ENCODE measurements at regions not wholly inside any gene's neighbourhood (a gene's known extent, or its start where the extent isn't known, plus 50 kb on each side); places are given as distances from the start of the nearest gene placed in this dataset.

GRCh38 chr20:7692478-7692877 lies 247.8 kb downstream of the HAO1 start:
- no peaks in the 10 kb centered on the region for H3F3A ChIP-seq (replicated peaks; ENCODE audit: insufficient read depth)
- no peaks in the 10 kb centered on the region for H3K27me3 ChIP-seq (ENCODE audit: insufficient read depth)
- no peak overlapping the region for H3K27ac ChIP-seq (ENCODE audit: low read depth in 2 of 2, low read length in 1 of 2)
- no peak for DNase-seq
- CTCF ChIA-PET: no interaction called here
- H3K9ac ChIP-seq: no peak overlapping the region
- H3K9me2 ChIP-seq: no peaks in the 10 kb centered on the region
- H3K4me2 ChIP-seq: no peak overlapping the region
- H2AFZ ChIP-seq (ENCODE audit: low read depth): no peak overlapping the region
- H4K20me1 ChIP-seq (ENCODE audit: insufficient read depth): no peaks in the 10 kb centered on the region
- WGBS (ENCODE audit: low lambda C conversion rate): 40% methylated on average over 1 of the region's 1 CpG
- H3K79me2 ChIP-seq (ENCODE audit: insufficient read depth): no peaks in the 10 kb centered on the region
- no peak overlapping the region for H3K4me3 ChIP-seq (ENCODE audit: low read depth in 2 of 2, low read length in 1 of 2)
- no peaks in the 10 kb centered on the region for H3K9me3 ChIP-seq
- POLR2A ChIA-PET: no interaction called here
- H3K36me3 ChIP-seq (replicated peaks in 1 of 2; ENCODE audit: control insufficient read depth in 1 of 2, insufficient read depth in 2 of 2, low read length in 1 of 2): no peaks in the 10 kb centered on the region
- TF ChIP-seq CTCF (IDR thresholded peaks at IDR 0.05) (no peak), NFIC (IDR thresholded peaks at IDR 0.05; ENCODE audit: borderline replicate concordance) (no peak)
- H3K4me1 ChIP-seq (ENCODE audit: control insufficient read depth in 1 of 2, insufficient read depth in 2 of 2, low read depth in 1 of 2, low read length in 1 of 2): 0 out of 4 replicates have a peak, but pooled peaks cover 0 to 6% of the 10 kb centered on the region in 2 experiments

GRCh38 chr20:7693761-7694160 lies 246.5 kb downstream of the HAO1 start:
- Histone ChIP-seq H3K4me2 (no peak overlapping the region), H3K4me3 (ENCODE audit: low read depth in 2 of 2, low read length in 1 of 2) (no peak overlapping the region), H3K79me2 (ENCODE audit: insufficient read depth) (no peaks in the 10 kb centered on the region), H3K9ac (no peak overlapping the region), H3K27me3 (ENCODE audit: insufficient read depth) (no peaks in the 10 kb centered on the region), H3K4me1 (ENCODE audit: control insufficient read depth in 1 of 2, insufficient read depth in 2 of 2, low read depth in 1 of 2, low read length in 1 of 2) (0 out of 4 replicates have a peak, but pooled peaks cover 0 to 6% of the 10 kb centered on the region in 2 experiments), H3K9me2 (no peaks in the 10 kb centered on the region), H2AFZ (ENCODE audit: low read depth) (no peak overlapping the region), H3K36me3 (replicated peaks in 1 of 2; ENCODE audit: control insufficient read depth in 1 of 2, insufficient read depth in 2 of 2, low read length in 1 of 2) (no peaks in the 10 kb centered on the region), H3F3A (replicated peaks; ENCODE audit: insufficient read depth) (no peaks in the 10 kb centered on the region), H3K27ac (ENCODE audit: low read depth in 2 of 2, low read length in 1 of 2) (no peak overlapping the region), H3K9me3 (no peaks in the 10 kb centered on the region), H4K20me1 (ENCODE audit: insufficient read depth) (no peaks in the 10 kb centered on the region)
- no peak for TF ChIP-seq FOSL2 (IDR thresholded peaks at IDR 0.05; ENCODE audit: borderline replicate concordance, low read depth)
- no peak for TF ChIP-seq NFIC (IDR thresholded peaks at IDR 0.05; ENCODE audit: borderline replicate concordance)
- TF ChIP-seq FOXM1 (IDR thresholded peaks at IDR 0.05; ENCODE audit: low read depth): no peak
- TF ChIP-seq JUND (IDR thresholded peaks at IDR 0.05): no peak
- TF ChIP-seq FOXJ3 (CRISPR knock-in tag; IDR thresholded peaks at IDR 0.05): no peak
- no peak for TF ChIP-seq TCF12 (IDR thresholded peaks at IDR 0.05)
- no peak for TF ChIP-seq RFX5 (IDR thresholded peaks at IDR 0.05; ENCODE audit: low read length)
- no peak for TF ChIP-seq RCOR1 (IDR thresholded peaks at IDR 0.05; ENCODE audit: low read length)
- no peak for TF ChIP-seq MEF2A (IDR thresholded peaks at IDR 0.05; ENCODE audit: borderline replicate concordance, low read depth)
- TF ChIP-seq RXRA (IDR thresholded peaks at IDR 0.05; ENCODE audit: borderline replicate concordance, low read depth): no peak
- no peak for TF ChIP-seq SIN3A (IDR thresholded peaks at IDR 0.05; ENCODE audit: borderline replicate concordance, low read depth, low read length)
- TF ChIP-seq USF1 (IDR thresholded peaks at IDR 0.05; ENCODE audit: borderline replicate concordance, low read depth): no peak
- no peak for TF ChIP-seq YY1 (IDR thresholded peaks at IDR 0.05; ENCODE audit: low read depth)
- no peak for TF ChIP-seq SMC3 (IDR thresholded peaks at IDR 0.05; ENCODE audit: low read depth, low read length)
- no peak for TF ChIP-seq EP300 (IDR thresholded peaks at IDR 0.05; ENCODE audit: borderline replicate concordance in 1 of 2, low read depth in 1 of 2, low read length in 1 of 2)
- CTCF ChIA-PET: interaction anchor here (0.7 kb wide), 1 partner anchor 119 kb away, joined by 3 read pairs; no protein-coding TSS in a partner anchor
- DNase-seq: no peak
- POLR2A ChIA-PET: no interaction called here
